ENCODE measurements at regions not wholly inside any gene's neighbourhood (a gene's known extent, or its start where the extent isn't known, plus 50 kb on each side); places are given as distances from the start of the nearest gene placed in this dataset.

GRCh38 chr17:83155128-83156121, 76.0 kb downstream of the METRNL start:
- DNase-seq = no peak
- Histone ChIP-seq H3K4me2 (replicated peaks; ENCODE audit: low read depth, low read length, poor library complexity, severe bottlenecking) (no peak overlapping the region), H3K9ac (ENCODE audit: low read length) (no peak overlapping the region)

DNA sequence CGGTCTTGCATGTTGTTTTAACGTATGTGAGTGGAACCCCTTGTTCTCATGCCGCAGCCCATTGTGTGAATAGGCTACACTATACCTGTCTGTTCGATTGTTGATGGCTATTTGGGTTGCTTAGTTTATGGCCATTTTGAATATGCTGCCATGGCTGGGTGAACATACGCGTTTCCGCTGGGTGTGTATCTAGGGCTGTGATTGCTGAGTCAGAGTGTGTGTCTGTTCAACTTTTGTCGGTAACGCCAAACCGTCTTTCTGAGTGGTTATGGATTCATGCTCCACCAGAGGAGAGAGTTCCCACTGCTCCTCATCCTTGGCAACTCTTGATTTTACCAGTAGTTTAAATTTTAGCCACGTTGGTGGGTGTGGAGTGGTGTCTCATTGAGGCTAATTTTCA, 77.0 kb downstream of the METRNL start:
- no peak overlapping the region for H3K4me3 Mint-ChIP-seq
- ATAC-seq (ENCODE audit: low read depth) (no peak), DNase-seq (no peak)
- H2AFZ ChIP-seq (ENCODE audit: insufficient read depth, low read depth, low read length, poor library complexity, severe bottlenecking) = no peak overlapping the region
- TF ChIP-seq, protein P1, sequence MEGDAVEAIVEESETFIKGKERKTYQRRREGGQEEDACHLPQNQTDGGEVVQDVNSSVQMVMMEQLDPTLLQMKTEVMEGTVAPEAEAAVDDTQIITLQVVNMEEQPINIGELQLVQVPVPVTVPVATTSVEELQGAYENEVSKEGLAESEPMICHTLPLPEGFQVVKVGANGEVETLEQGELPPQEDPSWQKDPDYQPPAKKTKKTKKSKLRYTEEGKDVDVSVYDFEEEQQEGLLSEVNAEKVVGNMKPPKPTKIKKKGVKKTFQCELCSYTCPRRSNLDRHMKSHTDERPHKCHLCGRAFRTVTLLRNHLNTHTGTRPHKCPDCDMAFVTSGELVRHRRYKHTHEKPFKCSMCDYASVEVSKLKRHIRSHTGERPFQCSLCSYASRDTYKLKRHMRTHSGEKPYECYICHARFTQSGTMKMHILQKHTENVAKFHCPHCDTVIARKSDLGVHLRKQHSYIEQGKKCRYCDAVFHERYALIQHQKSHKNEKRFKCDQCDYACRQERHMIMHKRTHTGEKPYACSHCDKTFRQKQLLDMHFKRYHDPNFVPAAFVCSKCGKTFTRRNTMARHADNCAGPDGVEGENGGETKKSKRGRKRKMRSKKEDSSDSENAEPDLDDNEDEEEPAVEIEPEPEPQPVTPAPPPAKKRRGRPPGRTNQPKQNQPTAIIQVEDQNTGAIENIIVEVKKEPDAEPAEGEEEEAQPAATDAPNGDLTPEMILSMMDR (IDR thresholded peaks at IDR 0.05) = no peak
- no peak for TF ChIP-seq EZH2 (IDR thresholded peaks at IDR 0.05; ENCODE audit: borderline replicate concordance, insufficient read depth, low read depth, low read length, poor library complexity, severe bottlenecking)
- peaks cover 0 to 3% (median 0%) of the 10 kb centered on the region in 3 donors for H3K9me3 ChIP-seq (ENCODE audit: control extremely low read depth in 1 of 3, control insufficient read depth in 2 of 3, insufficient read depth in 1 of 3, low read length in 2 of 3)
- H3K9me3 Mint-ChIP-seq (ENCODE audit: insufficient read depth) = no peaks in the 10 kb centered on the region
- H3K4me1 Mint-ChIP-seq = peaks cover 10% of the 10 kb centered on the region
- H3K4me1 ChIP-seq (ENCODE audit: control insufficient read depth in 2 of 2, insufficient read depth in 2 of 2, low read length in 2 of 2) = peaks cover 0 to 10% of the 10 kb centered on the region in 2 donors
- CTCF ChIA-PET = no interaction called here
- POLR2A ChIA-PET = no interaction called here
- peaks cover 34% of the 10 kb centered on the region for H3K27me3 Mint-ChIP-seq
- intact Hi-C loops (cut with micrococcal nuclease) = no loop called here
- no peaks in the 10 kb centered on the region for H3K79me2 ChIP-seq (ENCODE audit: control insufficient read depth, insufficient read depth, low read length)
- H3K4me3 ChIP-seq (ENCODE audit: control extremely low read depth in 1 of 5, extremely low read depth in 1 of 5, insufficient read depth in 1 of 5, low read depth in 2 of 5, low read length in 4 of 5) = no peak overlapping the region
- H3K9ac ChIP-seq (ENCODE audit: low read length) = no peak overlapping the region
- no peak overlapping the region for H3K27ac ChIP-seq (ENCODE audit: low read length in 2 of 2)
- no peaks in the 10 kb centered on the region for H3K36me3 ChIP-seq (replicated peaks in 1 of 2; ENCODE audit: control extremely low read depth in 1 of 2, control insufficient read depth in 1 of 2, extremely low read depth in 1 of 2, insufficient read depth in 2 of 2, low read length in 1 of 2)
- H4K20me1 ChIP-seq (ENCODE audit: control insufficient read depth, insufficient read depth, low read length, poor library complexity, severe bottlenecking) = no peaks in the 10 kb centered on the region
- H3K27me3 ChIP-seq (replicated peaks in 1 of 4; ENCODE audit: control extremely low read depth in 1 of 4, control insufficient read depth in 3 of 4, insufficient read depth in 4 of 4, low read length in 3 of 4) = peaks cover 0 to 2% (median 0%) of the 10 kb centered on the region in 4 experiments
- no peak overlapping the region for H3K27ac Mint-ChIP-seq
- WGBS (ENCODE audit: insufficient coverage) = 96% methylated on average over 7 of the region's 11 CpGs
- no peak overlapping the region for H3K4me2 ChIP-seq (replicated peaks; ENCODE audit: low read depth, low read length, poor library complexity, severe bottlenecking)

More at GRCh38 chr17:83155128-83156121, 76.0 kb downstream of the METRNL start:
- Histone ChIP-seq H3K79me2 (ENCODE audit: control insufficient read depth, insufficient read depth, low read length) (no peaks in the 10 kb centered on the region), H3K9me3 (ENCODE audit: control extremely low read depth in 1 of 3, control insufficient read depth in 2 of 3, insufficient read depth in 1 of 3, low read length in 2 of 3) (peaks cover 0 to 3% (median 0%) of the 10 kb centered on the region in 3 donors), H3K36me3 (replicated peaks in 1 of 2; ENCODE audit: control extremely low read depth in 1 of 2, control insufficient read depth in 1 of 2, extremely low read depth in 1 of 2, insufficient read depth in 2 of 2, low read length in 1 of 2) (no peaks in the 10 kb centered on the region), H4K20me1 (ENCODE audit: control insufficient read depth, insufficient read depth, low read length, poor library complexity, severe bottlenecking) (no peaks in the 10 kb centered on the region), H2AFZ (ENCODE audit: insufficient read depth, low read depth, low read length, poor library complexity, severe bottlenecking) (no peak overlapping the region), H3K4me1 (ENCODE audit: control insufficient read depth in 2 of 2, insufficient read depth in 2 of 2, low read length in 2 of 2) (peaks cover 0 to 10% of the 10 kb centered on the region in 2 donors), H3K27me3 (replicated peaks in 1 of 4; ENCODE audit: control extremely low read depth in 1 of 4, control insufficient read depth in 3 of 4, insufficient read depth in 4 of 4, low read length in 3 of 4) (no peaks in the 10 kb centered on the region), H3K27ac (ENCODE audit: low read length in 2 of 2) (no peak overlapping the region), H3K4me3 (ENCODE audit: control extremely low read depth in 1 of 5, extremely low read depth in 1 of 5, insufficient read depth in 1 of 5, low read depth in 2 of 5, low read length in 4 of 5) (no peak overlapping the region)
- CTCF ChIA-PET = no interaction called here
- TF ChIP-seq, protein P1 (IDR thresholded peaks at IDR 0.05) = no peak
- TF ChIP-seq EZH2 (IDR thresholded peaks at IDR 0.05; ENCODE audit: borderline replicate concordance, insufficient read depth, low read depth, low read length, poor library complexity, severe bottlenecking) = no peak
- WGBS (ENCODE audit: insufficient coverage) = 64% methylated on average over 31 of the region's 32 CpGs
- H3K4me3 Mint-ChIP-seq = no peak overlapping the region
- POLR2A ChIA-PET = no interaction called here
- no peak for ATAC-seq (ENCODE audit: low read depth)
- H3K4me1 Mint-ChIP-seq = peaks cover 10% of the 10 kb centered on the region
- no peaks in the 10 kb centered on the region for H3K9me3 Mint-ChIP-seq (ENCODE audit: insufficient read depth)
- intact Hi-C loops (cut with micrococcal nuclease) = no loop called here
- no peak overlapping the region for H3K27ac Mint-ChIP-seq
- H3K27me3 Mint-ChIP-seq = peaks cover 37% of the 10 kb centered on the region

Measured in B cell (primary cell).